ENCODE measurements at regions not wholly inside any gene's neighbourhood (a gene's known extent, or its start where the extent isn't known, plus 50 kb on each side); places are given as distances from the start of the nearest gene placed in this dataset.

GRCh38 chr20:52893498-52893897 lies 78.7 kb upstream of the TSHZ2 start:
- intact Hi-C loops (cut with micrococcal nuclease) (no loop called here), in situ Hi-C loops (cut with MboI; ENCODE audit: low sequenced_read_pairs) (no loop called here), dilution Hi-C loops (cut with HindIII; ENCODE audit: low sequenced_read_pairs, unreplicated experiment) (no loop called here)
- H3K27ac ChIP-seq (ENCODE audit: insufficient read depth, low read length) = no peak overlapping the region
- no peak overlapping the region for H3K4me3 ChIP-seq (ENCODE audit: insufficient read depth, low read depth, low read length)
- no peaks in the 10 kb centered on the region for H3K9me3 ChIP-seq (ENCODE audit: control insufficient read depth, insufficient read depth, low read length)
- H3K4ac ChIP-seq (ENCODE audit: low read depth, low read length) = no peak overlapping the region
- no peaks in the 10 kb centered on the region for H3K9me1 ChIP-seq (ENCODE audit: insufficient read depth, low read length)
- H3K14ac ChIP-seq (replicated peaks; ENCODE audit: low read depth, low read length) = no peak overlapping the region
- H4K5ac ChIP-seq (ENCODE audit: low read depth, low read length) = no peak overlapping the region
- H2BK120ac ChIP-seq (ENCODE audit: low read depth, low read length) = no peak overlapping the region
- TF ChIP-seq FOS (IDR thresholded peaks at IDR 0.05; ENCODE audit: low read depth, low read length) (no peak), RCOR1 (IDR thresholded peaks at IDR 0.05; ENCODE audit: insufficient replicate concordance, low read length) (no peak), CEBPB (IDR thresholded peaks at IDR 0.05; ENCODE audit: low read depth, low read length) (no peak), NFE2L2 (IDR thresholded peaks at IDR 0.05; ENCODE audit: low read depth, low read length) (no peak), SMC3 (IDR thresholded peaks at IDR 0.05; ENCODE audit: low read depth, low read length) (no peak), CHD1 (IDR thresholded peaks at IDR 0.05; ENCODE audit: low read depth, low read length) (no peak), ELK1 (IDR thresholded peaks at IDR 0.05; ENCODE audit: borderline replicate concordance, low read depth, low read length) (no peak), BHLHE40 (IDR thresholded peaks at IDR 0.05; ENCODE audit: low read depth, low read length) (no peak), USF2 (IDR thresholded peaks at IDR 0.05; ENCODE audit: low read depth, low read length) (no peak), RAD21 (IDR thresholded peaks at IDR 0.05; ENCODE audit: low read length) (no peak), CTCF (conservative IDR thresholded peaks at IDR 0.05; ENCODE audit: low read depth, low read length) (no peak), MXI1 (IDR thresholded peaks at IDR 0.05; ENCODE audit: borderline replicate concordance, low read depth, low read length) (no peak), MAFK (IDR thresholded peaks at IDR 0.05; ENCODE audit: low read depth, low read length) (no peak), POLR2A (IDR thresholded peaks at IDR 0.05; ENCODE audit: low read depth, low read length) (no peak), RFX5 (IDR thresholded peaks at IDR 0.05; ENCODE audit: low read depth, low read length) (no peak)
- no peak overlapping the region for H3K18ac ChIP-seq (ENCODE audit: low read depth, low read length)
- H4K91ac ChIP-seq (ENCODE audit: insufficient read depth, low read depth, low read length) = no peak overlapping the region
- H3K27me3 ChIP-seq (ENCODE audit: control insufficient read depth, insufficient read depth, low read length) = no peaks in the 10 kb centered on the region
- H3K56ac ChIP-seq (ENCODE audit: extremely low read depth, insufficient read depth, low read length) = no peak overlapping the region
- no peak overlapping the region for H2BK20ac ChIP-seq (ENCODE audit: low read depth, low read length)
- no peaks in the 10 kb centered on the region for H3K36me3 ChIP-seq (ENCODE audit: control insufficient read depth, insufficient read depth, low read length)
- DNase-seq (no peak), ATAC-seq (ENCODE audit: low read depth) (no peak)
- no peak overlapping the region for H2AFZ ChIP-seq (replicated peaks; ENCODE audit: low read length, poor library complexity)
- H4K20me1 ChIP-seq (ENCODE audit: insufficient read depth, low read length) = no peaks in the 10 kb centered on the region
- WGBS, 2 experiments (ENCODE audit: extremely low coverage in 2 of 2, insufficient read length in 1 of 2) = no CpG with 5 or more reads among the region's 4 CpGs
- no peak overlapping the region for H2AK5ac ChIP-seq (ENCODE audit: low read depth, low read length)
- H3K4me2 ChIP-seq (ENCODE audit: low read depth, low read length) = no peak overlapping the region
- no peak overlapping the region for H3K23ac ChIP-seq (ENCODE audit: low read depth, low read length)
- no peak overlapping the region for H2BK15ac ChIP-seq (ENCODE audit: low read depth, low read length)
- no peak overlapping the region for H3K9ac ChIP-seq (ENCODE audit: low read depth, low read length)
- no peak overlapping the region for H2BK5ac ChIP-seq (ENCODE audit: low read depth, low read length, poor library complexity, severe bottlenecking)
- H3K4me1 ChIP-seq (ENCODE audit: control insufficient read depth, insufficient read depth, low read length) = no peaks in the 10 kb centered on the region
- no peaks in the 10 kb centered on the region for H3K79me1 ChIP-seq (ENCODE audit: low read depth in 1 of 2, low read length in 2 of 2)
- BruUV-seq (replicated peaks) = no TSS peak
- POLR2A ChIA-PET (ENCODE audit: unreplicated experiment) = no interaction called here
- CTCF ChIA-PET = interaction anchor here (0.8 kb wide), 1 partner anchor 1308 kb away, joined by 3 read pairs; no protein-coding TSS in a partner anchor
- no peak overlapping the region for H2AK9ac ChIP-seq (replicated peaks; ENCODE audit: low read depth, low read length, poor library complexity)
- H4K8ac ChIP-seq (ENCODE audit: low read depth in 2 of 2, low read length in 2 of 2) = no peak overlapping the region

All from IMR-90 (cell line).